HEK293 (cell line): ENCODE measurements at regions not wholly inside any gene's neighbourhood (a gene's known extent, or its start where the extent isn't known, plus 50 kb on each side); places are given as distances from the start of the nearest gene placed in this dataset.

Source experiments
- CTCF ChIA-PET: fragments of 350-600 bp; formaldehyde crosslinking; extraction: SDS; loops from one replicate; lab custom pipeline; 2021; ENCODE audit warnings: antibody characterized with exemption; lab: Yijun Ruan, JAX
- POLR2A ChIA-PET: fragments of 300-600 bp; formaldehyde crosslinking; extraction: SDS; loops from one replicate; lab custom pipeline; 2020; ENCODE audit warnings: antibody characterized with exemption, inconsistent platforms; lab: Yijun Ruan, JAX
- H3K27ac ChIP-seq: fragments of 200-500 bp; sonication (Bioruptor generic); 2 replicates; pipeline ENCODE4 v1.5.1; 2014; ENCODE audit warnings: low read depth, low read length, control low read depth, inconsistent platforms; ENCODE audit errors: extremely low read depth
- H3K36me3 ChIP-seq, 2 experiments: fragments of 200-500 bp in 1 of 2; sonication (Bioruptor generic) in 1 of 2; 1 replicate in 1 of 2; 2 replicates in 1 of 2; pipeline ENCODE4 v1.5.1; 2014 to 2017; ENCODE audit warnings: inconsistent platforms in 2 of 2, low read length in 2 of 2; ENCODE audit not compliant: control insufficient read depth in 2 of 2, insufficient read depth in 1 of 2
- H3K4me1 ChIP-seq: fragments of 200-500 bp; sonication (Bioruptor generic); 2 replicates; pipeline ENCODE4 v1.5.1; 2014; ENCODE audit warnings: mild to moderate bottlenecking, low read length, inconsistent platforms; ENCODE audit not compliant: control insufficient read depth, insufficient read depth
- H3K4me3 ChIP-seq: 2 replicates; pipeline ENCODE4 v1.5.1; 2011; ENCODE audit warnings: low read depth, mild to moderate bottlenecking, control low read depth, low read length, moderate library complexity
- H3K9me3 ChIP-seq: fragments of 200-500 bp; sonication (Bioruptor generic); 2 replicates; pipeline ENCODE4 v1.5.1; 2014; ENCODE audit warnings: low read depth, low read length, inconsistent platforms; ENCODE audit not compliant: control insufficient read depth, insufficient read depth
- GLI4 ChIP-seq: fragments of 450-650 bp; formaldehyde crosslinking; IDR thresholded peaks from 2 replicates; pipeline ENCODE4 v1.5.1; 2016; ENCODE audit warnings: missing biosample characterization, missing genetic modification characterization
- INSM2 ChIP-seq: fragments of 450-650 bp; formaldehyde crosslinking; IDR thresholded peaks from 2 replicates; pipeline ENCODE4 v1.5.1; 2016; ENCODE audit warnings: missing biosample characterization, missing genetic modification characterization
- KLF16 ChIP-seq: fragments of 450-650 bp; formaldehyde crosslinking; IDR thresholded peaks from 2 replicates; pipeline ENCODE4 v1.5.1; 2017; ENCODE audit warnings: missing biosample characterization, missing genetic modification characterization
- KLF9 ChIP-seq: fragments of 450-650 bp; formaldehyde crosslinking; IDR thresholded peaks from 2 replicates; pipeline ENCODE4 v1.5.1; 2016; ENCODE audit warnings: missing biosample characterization, missing genetic modification characterization, low read depth
- MEIS1 ChIP-seq: sonication (generic); formaldehyde crosslinking; IDR thresholded peaks from 2 replicates; pipeline ENCODE4 v1.8.1; 2022; ENCODE audit warnings: missing genetic modification reagents, mild to moderate bottlenecking, borderline replicate concordance
- SALL2 ChIP-seq: fragments of 450-650 bp; formaldehyde crosslinking; IDR thresholded peaks from 2 replicates; pipeline ENCODE4 v1.5.0; 2017; ENCODE audit warnings: missing biosample characterization, mild to moderate bottlenecking, missing genetic modification characterization, borderline replicate concordance
- YY2 ChIP-seq: fragments of 450-650 bp; formaldehyde crosslinking; IDR thresholded peaks from 2 replicates; pipeline ENCODE4 v1.5.1; 2016; ENCODE audit warnings: missing biosample characterization, missing genetic modification characterization
- ZBTB1 ChIP-seq: fragments of 450-650 bp; formaldehyde crosslinking; IDR thresholded peaks from 2 replicates; pipeline ENCODE4 v1.5.1; 2016; ENCODE audit warnings: missing biosample characterization, missing genetic modification characterization
- ZBTB11 ChIP-seq: fragments of 450-650 bp; formaldehyde crosslinking; conservative IDR thresholded peaks from 2 replicates; pipeline ENCODE4 v1.5.1; 2016; ENCODE audit warnings: low read depth, missing biosample characterization, missing genetic modification characterization
- ZFP37 ChIP-seq: fragments of 450-650 bp; formaldehyde crosslinking; IDR thresholded peaks from 2 replicates; pipeline ENCODE4 v1.5.1; 2016; ENCODE audit warnings: missing biosample characterization, missing genetic modification characterization
- ZNF221 ChIP-seq: fragments of 450-650 bp; formaldehyde crosslinking; IDR thresholded peaks from 2 replicates; pipeline ENCODE4 v1.5.1; 2017; ENCODE audit warnings: missing biosample characterization, missing genetic modification characterization, borderline replicate concordance
- ZNF274 ChIP-seq, 2 experiments: fragments of 200-500 bp in 1 of 2; fragments of 450-650 bp in 1 of 2; sonication (Bioruptor generic) in 1 of 2; formaldehyde crosslinking in 1 of 2; IDR thresholded peaks; 2 replicates each; pipeline versions ENCODE4 v1.5.1 to v1.6.1; 2014 to 2016; ENCODE audit warnings: borderline replicate concordance in 1 of 2, inconsistent platforms in 1 of 2, low read length in 1 of 2, missing biosample characterization in 1 of 2, missing genetic modification characterization in 1 of 2
- ZNF280C ChIP-seq: fragments of 450-650 bp; formaldehyde crosslinking; IDR thresholded peaks from 2 replicates; pipeline ENCODE4 v1.5.1; 2016; ENCODE audit warnings: missing biosample characterization, missing genetic modification characterization
- ZNF391 ChIP-seq: fragments of 450-650 bp; formaldehyde crosslinking; IDR thresholded peaks from 2 replicates; pipeline ENCODE4 v1.5.1; 2016; ENCODE audit warnings: low read depth, missing biosample characterization, missing genetic modification characterization, borderline replicate concordance
- ZNF624 ChIP-seq: fragments of 450-650 bp; formaldehyde crosslinking; IDR thresholded peaks from 2 replicates; pipeline ENCODE4 v1.5.1; 2017; ENCODE audit warnings: missing biosample characterization, missing genetic modification characterization
- ZNF645 ChIP-seq: fragments of 450-650 bp; formaldehyde crosslinking; IDR thresholded peaks from 2 replicates; pipeline ENCODE4; 2016; ENCODE audit warnings: missing biosample characterization, missing genetic modification characterization
- ZNF704 ChIP-seq: fragments of 450-650 bp; formaldehyde crosslinking; IDR thresholded peaks from 2 replicates; pipeline ENCODE4 v1.5.1; 2016; ENCODE audit warnings: missing biosample characterization, missing genetic modification characterization
- ZNF777 ChIP-seq: fragments of 450-650 bp; formaldehyde crosslinking; IDR thresholded peaks from 2 replicates; pipeline ENCODE4 v1.5.1; 2017; ENCODE audit warnings: missing biosample characterization, missing genetic modification characterization, borderline replicate concordance
- ZNF791 ChIP-seq: fragments of 450-650 bp; formaldehyde crosslinking; IDR thresholded peaks from 2 replicates; pipeline ENCODE4 v1.5.1; 2016; ENCODE audit warnings: missing biosample characterization, missing genetic modification characterization

- TF ChIP-seq ZNF791 (tag by site-specific recombination), result no peak
- TF ChIP-seq ZNF645 (tag by site-specific recombination), result no peak
- no peak for TF ChIP-seq ZFP37 (tag by site-specific recombination)
- TF ChIP-seq ZNF280C (tag by site-specific recombination), result no peak
- no peak for TF ChIP-seq KLF16 (tag by site-specific recombination)
- no peak for TF ChIP-seq ZNF221 (tag by site-specific recombination)
- TF ChIP-seq ZNF777, result no peak
- no peak for TF ChIP-seq ZBTB11 (tag by site-specific recombination)
- no peak for TF ChIP-seq GLI4 (tag by site-specific recombination)
- no peak for TF ChIP-seq INSM2 (tag by site-specific recombination)
- TF ChIP-seq SALL2 (tag by site-specific recombination), result no peak
- TF ChIP-seq ZBTB1 (tag by site-specific recombination), result no peak
- no peak for TF ChIP-seq ZNF391 (tag by site-specific recombination)
- TF ChIP-seq MEIS1 (CRISPR knock-in tag), result no peak
- Histone ChIP-seq H3K36me3 (no peaks in the 10 kb centered on the region), H3K27ac (no peak overlapping the region), H3K4me1 (no peaks in the 10 kb centered on the region), H3K4me3 (no peak overlapping the region), H3K9me3 (no peaks in the 10 kb centered on the region)
- CTCF ChIA-PET, result no interaction called here
- POLR2A ChIA-PET, result no interaction called here
Observed at GRCh38 chr4:134531013-134531412, 329.4 kb upstream of the PABPC4L start.

GRCh38 chr4:134529629-134530028, 328.0 kb upstream of the PABPC4L start:
- no peaks in the 10 kb centered on the region for H3K4me1 ChIP-seq
- POLR2A ChIA-PET, result no interaction called here
- CTCF ChIA-PET, result no interaction called here
- H3K36me3 ChIP-seq, result no peaks in the 10 kb centered on the region
- no peak overlapping the region for H3K4me3 ChIP-seq
- no peak overlapping the region for H3K27ac ChIP-seq
- TF ChIP-seq ZNF704 (tag by site-specific recombination), result no peak
- no peak for TF ChIP-seq ZNF624 (tag by site-specific recombination)
- no peak for TF ChIP-seq ZNF274 (IDR thresholded peaks at IDR 0.05; ENCODE audit: low read length)
- TF ChIP-seq ZNF274 (tag by site-specific recombination; IDR thresholded peaks at IDR 0.05; ENCODE audit: borderline replicate concordance), result no peak
- TF ChIP-seq YY2, result no peak
- no peak for TF ChIP-seq KLF9 (tag by site-specific recombination)
- no peaks in the 10 kb centered on the region for H3K9me3 ChIP-seq
